ENCODE measurements at regions not wholly inside any gene's neighbourhood (a gene's known extent, or its start where the extent isn't known, plus 50 kb on each side); places are given as distances from the start of the nearest gene placed in this dataset.

GRCh38 chr12:131618303-131618658, 92.6 kb upstream of the SFSWAP start:
- TF ChIP-seq POLR2A (IDR thresholded peaks at IDR 0.05), result no peak
- no peak for TF ChIP-seq CTCF (IDR thresholded peaks at IDR 0.05)

Data from lower leg skin (tissue), 3 donors.